NCI-H345 treated with DMSO at 0.1 percent for 48 hours (cell line): ENCODE measurements at regions not wholly inside any gene's neighbourhood (a gene's known extent, or its start where the extent isn't known, plus 50 kb on each side); places are given as distances from the start of the nearest gene placed in this dataset.
"Not testable (repeated sequence)": the region's sequence is repeated elsewhere in the genome, so short reads cannot be mapped to it uniquely, and the experiment has no call there.

Experiments used
- DNase-seq: peaks from one replicate; lab custom pipeline; 2025; ENCODE audit not compliant: unreplicated experiment; lab: John Stamatoyannopoulos, UW

DNA sequence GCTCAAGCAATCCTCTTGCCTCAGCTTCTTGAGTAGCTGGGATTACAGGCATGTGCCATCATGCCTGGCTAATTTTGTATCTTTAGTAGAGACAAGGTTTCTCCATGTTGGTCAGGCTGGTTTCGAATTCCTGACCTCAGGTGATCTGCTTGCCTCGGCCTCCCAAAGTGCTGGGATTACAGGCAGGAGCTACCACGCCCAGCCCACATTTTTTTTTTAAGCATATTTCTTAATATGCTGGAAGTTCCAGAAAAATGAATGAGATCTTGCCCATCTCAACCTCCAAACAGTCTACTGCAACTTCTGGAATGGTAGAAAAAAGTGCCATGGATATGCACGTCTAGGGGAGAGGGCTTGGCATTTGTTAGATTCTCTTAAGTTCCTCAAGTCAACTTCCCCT lies 290.9 kb downstream of the TFAP2C start:
- not testable (repeated sequence) for DNase-seq

DNA sequence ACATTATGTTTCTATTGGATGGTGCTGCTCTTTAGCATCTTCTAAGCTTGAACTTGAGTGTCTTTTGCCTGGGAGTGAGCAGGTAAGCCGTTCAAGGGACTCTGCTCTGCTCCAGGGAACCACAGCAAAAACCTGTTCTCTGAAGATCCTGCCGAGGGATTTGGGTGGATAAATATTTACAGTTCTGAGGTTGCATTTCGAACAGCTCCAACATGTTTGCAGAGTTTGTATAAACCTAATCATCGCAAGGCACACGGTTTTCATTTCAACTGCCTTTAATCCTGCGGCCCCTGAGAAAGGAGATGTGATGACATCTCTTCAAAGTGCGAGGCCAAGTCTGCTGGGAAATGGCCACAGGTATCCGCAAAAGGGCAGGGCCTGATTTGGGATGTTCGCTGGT lies 293.4 kb downstream of the TFAP2C start:
- no peak for DNase-seq

GRCh38 chr20:56924292-56925081 lies 295.4 kb downstream of the TFAP2C start:
- no peak for DNase-seq

GRCh38 chr20:56925082-56925830 lies 296.1 kb downstream of the TFAP2C start:
- no peak for DNase-seq

- DNase-seq: peak; percentile 14
These were observed 296.7 kb downstream of the TFAP2C start for GRCh38 chr20:56925831-56926170.

DNA sequence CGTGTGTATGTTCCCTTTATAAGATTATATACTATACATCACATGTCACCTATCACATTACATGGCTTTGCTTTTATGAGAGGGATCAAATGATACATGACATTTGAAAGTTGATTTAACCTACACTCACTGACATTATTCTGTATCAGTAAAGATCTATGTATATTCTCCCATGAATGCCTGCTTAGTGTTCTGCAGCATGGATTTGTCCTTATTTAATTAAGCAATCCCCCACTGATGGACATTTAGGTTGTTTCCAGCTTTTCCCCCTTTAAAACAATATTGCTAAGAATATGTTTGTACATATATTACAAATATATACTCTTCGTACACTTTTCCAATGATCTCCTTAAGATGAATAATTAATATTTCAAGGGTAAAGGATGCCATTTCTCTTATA lies 297.4 kb downstream of the TFAP2C start:
- no peak for DNase-seq

- DNase-seq: no peak
These were observed 298.0 kb downstream of the TFAP2C start for GRCh38 chr20:56927127-56927526.

DNA sequence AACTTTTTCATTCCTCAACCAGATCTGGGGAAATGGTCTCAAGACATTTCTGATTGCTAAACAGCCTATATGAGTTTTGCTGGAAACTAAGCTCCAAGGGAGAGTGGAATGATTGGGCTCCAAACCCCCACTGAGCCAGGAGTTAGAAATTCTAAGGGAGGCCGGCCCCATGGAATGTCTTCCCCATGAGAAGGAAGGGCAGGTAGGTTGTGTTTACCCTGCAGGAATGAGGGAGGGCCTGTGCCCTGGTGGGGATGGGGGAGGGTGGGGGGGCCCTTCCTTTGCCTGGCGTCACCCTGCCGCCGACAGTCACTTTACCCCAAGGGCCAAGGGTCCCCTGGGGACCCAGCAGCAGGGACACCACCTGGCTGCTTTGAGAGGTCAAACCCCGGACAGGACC lies 298.9 kb downstream of the TFAP2C start:
- DNase-seq: no peak

DNA sequence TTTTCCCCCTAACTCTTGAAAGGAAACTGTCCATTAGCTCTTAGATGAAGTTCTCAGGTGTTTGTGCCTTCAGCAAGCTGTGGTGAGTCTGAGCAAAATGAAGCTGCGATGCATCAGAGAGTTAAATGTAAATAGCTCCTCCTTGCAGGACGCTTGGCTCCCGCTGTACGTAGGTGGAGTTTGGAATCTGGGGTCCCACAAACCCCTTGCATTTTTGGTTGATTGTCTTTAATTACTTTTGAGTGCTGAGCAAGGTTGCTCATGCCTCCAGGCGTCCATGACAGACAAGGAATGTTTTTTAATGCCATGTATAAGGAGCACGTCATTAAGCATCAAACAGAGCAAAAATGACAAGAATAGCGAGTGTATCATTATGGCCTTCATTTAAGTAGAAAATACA lies 300.5 kb downstream of the TFAP2C start:
- DNase-seq: no peak

DNA sequence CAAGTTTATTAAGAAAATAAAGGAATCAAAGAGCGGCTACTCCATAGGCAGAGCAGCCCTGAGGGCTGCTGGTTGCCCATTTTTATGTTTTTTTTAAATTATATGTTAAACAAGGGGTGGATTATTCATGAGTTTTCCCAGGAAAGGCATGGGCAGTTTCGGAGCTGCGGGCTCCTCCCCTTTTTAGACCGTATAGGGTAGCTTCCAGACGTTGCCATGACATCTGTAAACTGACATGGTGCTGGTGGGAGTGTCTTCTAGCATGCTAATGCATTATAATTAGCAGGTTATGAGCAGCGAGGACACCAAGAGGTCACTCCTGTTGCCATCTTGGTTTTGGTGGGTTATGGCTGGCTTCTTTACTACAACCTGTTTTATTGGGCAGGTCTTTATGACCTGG lies 301.8 kb downstream of the TFAP2C start:
- DNase-seq: no peak

DNA sequence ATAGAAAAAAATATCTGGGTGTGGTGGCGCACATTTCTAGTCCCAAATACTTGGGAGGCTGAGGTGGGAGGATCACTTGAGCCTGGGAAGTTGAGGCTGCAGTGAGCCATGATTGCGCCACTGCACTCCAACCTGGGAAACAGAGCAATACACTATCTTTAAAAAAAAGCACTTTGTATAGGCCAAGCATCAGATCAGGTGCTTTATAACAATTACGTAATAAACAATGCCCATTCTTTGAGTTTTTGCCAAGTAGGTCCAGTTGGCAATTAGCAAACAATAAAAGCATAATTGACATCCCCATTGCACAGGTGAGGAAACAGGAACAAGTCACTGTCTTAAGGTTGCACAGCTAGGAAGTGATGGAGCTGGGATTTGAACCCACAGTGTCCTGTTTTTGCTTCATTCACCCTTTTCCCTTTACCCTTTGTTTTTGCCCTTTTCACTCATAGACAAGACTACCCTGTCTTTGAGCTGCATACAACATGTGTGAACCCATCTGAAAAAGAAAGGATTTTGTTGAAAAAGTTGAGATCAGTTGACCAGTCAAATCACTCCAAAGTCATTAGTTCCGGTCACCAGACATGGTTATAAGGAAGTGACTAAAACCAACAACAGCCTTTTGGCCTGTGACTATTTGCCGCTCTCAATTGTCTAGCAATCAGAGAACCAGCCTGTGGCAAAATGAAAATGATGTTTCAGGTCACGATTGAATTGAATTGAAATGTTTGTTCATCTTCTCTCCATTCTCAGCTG lies 303.6 kb downstream of the TFAP2C start:
- no peak for DNase-seq

- DNase-seq: no peak
These were observed 304.2 kb downstream of the TFAP2C start for GRCh38 chr20:56933331-56933698.

GRCh38 chr20:56934888-56935287 lies 305.8 kb downstream of the TFAP2C start:
- DNase-seq: no peak

DNA sequence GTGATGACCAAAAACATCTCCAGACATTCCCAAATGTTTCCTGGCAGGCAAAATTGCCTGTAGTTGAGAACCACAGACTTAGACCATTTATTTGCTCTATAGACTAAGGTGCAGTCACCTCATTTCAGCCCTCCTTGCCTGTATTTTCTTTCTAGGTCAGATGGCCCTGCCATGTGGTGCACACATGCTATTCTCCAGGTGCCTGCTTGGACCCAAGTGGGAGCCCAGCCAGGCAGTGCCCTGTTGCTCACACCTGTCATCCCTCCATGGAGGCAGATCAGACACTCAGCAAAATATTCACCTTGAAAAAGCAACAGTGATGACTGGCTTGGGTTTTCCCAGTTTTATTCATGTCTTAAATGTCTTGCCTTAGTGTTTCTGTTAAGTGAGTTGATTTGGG lies 311.4 kb downstream of the TFAP2C start:
- DNase-seq: no peak

DNA sequence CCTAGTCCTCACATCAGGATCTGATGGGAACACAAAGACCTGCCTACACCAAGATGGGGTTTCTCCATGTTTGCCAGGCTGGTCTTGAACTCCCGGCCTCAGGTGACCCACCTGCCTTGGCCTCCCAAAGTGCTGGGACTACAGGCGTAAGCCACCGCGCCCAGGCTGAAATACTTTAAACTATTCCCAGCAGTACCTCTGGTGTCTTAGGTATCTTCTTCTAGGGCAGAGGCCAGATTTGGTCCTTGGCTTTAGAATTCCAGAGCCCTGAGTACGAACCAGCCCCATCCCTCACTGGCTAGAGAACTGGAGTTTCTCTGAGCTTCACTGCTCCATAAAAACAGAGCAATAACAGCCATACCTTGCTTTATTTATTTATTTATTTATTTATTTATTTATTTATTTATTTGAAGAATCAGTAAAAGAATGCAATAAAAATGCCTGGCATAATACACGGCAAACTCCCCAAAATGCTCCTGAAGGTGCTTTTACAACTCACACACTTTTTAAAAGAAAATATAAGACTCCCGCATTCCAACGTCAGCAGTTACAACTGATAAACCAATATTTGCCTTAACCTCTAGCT lies 312.1 kb downstream of the TFAP2C start:
- no peak for DNase-seq

DNA sequence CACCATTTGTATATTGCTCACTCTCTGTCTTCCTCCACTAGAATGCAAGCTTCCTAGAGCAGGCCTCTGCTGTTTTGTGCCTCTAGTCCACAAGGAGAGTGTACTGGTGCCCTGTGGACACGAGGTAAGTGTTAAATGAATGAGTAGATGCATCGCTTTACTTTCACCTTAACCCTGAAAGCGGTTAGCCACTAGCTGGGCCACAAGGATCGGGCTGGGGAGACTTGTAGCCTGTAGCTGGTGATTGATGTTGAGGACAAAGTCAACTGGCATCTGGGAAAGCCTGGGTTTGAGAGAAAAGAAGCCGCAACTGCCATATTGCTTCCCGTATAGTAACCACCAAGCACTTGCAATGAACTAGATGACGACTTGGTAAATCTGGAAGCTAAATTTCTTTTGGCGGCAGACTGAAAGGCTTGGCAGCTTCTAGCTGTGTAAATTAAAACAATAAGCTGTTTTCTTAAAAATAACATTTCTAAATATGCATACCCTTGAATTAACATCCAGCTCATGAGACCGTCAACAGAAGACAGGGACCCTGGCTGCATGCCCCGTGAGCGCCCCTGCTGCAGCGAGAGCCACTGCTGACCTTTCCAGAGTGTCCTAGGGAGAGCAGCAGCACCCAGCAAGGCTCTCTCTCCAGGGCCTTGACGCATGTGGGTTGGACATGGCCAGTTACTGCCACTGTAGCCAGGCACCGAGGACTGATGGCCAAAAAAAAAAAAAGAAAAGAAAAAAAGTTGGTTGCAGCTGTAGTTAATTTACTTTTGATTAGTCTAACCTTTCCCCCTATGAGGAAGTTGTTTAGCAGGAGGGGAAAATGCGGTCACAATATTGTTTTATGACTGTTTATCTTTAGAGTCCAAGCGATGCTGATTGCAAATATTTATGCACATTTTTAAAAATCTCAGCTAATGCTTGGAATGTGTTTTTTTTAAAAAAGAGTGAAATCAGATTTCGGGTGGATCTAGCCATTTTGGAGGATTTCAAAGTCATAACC lies 315.1 kb downstream of the TFAP2C start:
- DNase-seq: no peak

- DNase-seq: no peak
These were observed 316.0 kb downstream of the TFAP2C start for GRCh38 chr20:56945057-56945456.

GRCh38 chr20:56945901-56946300 lies 316.8 kb downstream of the TFAP2C start:
- DNase-seq: no peak

DNA sequence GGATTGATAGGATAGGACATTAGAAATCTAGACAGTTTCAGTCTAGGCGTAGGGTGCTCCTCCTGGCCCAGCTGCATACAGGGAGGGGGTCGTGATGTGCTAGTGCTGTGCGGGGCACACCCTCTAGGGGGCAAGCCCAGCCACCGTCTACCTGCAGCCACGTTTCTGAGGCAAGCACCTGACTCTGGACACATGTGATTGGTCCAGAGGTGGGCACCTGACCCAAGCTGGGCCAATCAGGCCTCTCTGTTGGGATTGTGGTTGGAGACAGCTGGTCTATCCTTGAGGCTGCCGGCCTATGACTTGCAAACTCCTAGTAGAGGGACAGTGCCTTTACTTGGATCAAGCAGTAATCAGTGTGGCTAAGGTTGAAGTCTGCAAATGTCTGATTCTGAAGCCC lies 317.1 kb downstream of the BMP7 start:
- DNase-seq: no peak

DNA sequence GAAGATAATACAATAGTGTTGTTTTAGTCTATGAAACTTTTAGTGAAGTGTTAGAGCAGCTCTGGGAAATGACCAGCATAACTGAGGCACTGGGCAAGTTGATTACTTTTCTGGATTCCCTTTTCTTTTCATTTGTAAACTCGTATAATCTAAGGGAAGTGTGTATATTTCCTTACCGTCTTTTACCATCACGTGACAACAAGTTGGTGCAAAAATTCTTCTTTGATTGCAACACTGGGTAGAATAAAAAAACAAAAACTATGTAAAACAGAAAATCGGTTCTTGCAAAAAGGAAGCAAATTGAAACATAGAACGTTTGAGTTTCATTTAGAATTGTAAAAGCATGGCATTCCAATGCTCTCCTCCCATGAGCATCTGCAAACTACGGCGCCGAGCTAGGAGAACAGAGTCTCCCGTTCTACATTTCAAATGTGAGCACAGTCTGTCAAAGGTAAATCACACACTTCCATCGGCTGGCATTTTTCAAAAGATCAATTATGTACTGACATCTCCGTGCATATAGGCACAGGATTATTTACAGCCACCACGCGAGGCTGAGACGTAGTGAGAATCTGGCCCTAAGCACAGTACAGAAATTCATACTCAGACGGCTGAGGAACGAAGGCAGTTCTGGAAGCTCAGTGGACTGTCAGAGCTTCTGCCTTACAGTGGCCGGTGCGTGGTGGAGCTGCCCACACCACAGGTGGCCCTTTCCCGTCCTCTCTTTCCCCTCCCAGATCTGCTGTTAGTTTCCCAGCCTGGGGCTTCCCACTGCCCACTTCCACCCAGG lies 314.0 kb downstream of the BMP7 start:
- no peak for DNase-seq
